ENCODE measurements at regions not wholly inside any gene's neighbourhood (a gene's known extent, or its start where the extent isn't known, plus 50 kb on each side); places are given as distances from the start of the nearest gene placed in this dataset.

DNA sequence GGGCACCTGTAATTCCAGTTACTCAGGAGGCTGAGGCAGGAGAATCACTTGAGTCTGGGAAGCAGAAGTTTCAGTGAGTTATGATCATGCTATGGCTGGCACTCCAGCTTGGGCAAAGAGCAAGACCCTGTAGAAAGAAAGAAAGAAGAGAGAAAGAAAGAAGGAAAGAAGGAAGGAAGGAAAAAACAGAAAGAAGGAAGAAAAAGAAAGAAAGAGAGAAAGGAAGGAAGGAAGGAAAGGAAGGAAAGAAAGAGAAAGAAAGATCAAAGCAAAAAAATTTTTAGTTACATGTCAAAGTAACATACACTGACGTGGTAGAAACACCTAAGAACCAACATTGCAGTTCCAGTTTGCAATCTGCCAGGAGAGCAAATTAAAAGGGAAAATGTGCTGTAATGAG, 73.8 kb upstream of the JCAD start:
- no peak for TF ChIP-seq EZH2phosphoT487 (IDR thresholded peaks at IDR 0.05; ENCODE audit: unreplicated experiment)
- TF ChIP-seq, protein P1, sequence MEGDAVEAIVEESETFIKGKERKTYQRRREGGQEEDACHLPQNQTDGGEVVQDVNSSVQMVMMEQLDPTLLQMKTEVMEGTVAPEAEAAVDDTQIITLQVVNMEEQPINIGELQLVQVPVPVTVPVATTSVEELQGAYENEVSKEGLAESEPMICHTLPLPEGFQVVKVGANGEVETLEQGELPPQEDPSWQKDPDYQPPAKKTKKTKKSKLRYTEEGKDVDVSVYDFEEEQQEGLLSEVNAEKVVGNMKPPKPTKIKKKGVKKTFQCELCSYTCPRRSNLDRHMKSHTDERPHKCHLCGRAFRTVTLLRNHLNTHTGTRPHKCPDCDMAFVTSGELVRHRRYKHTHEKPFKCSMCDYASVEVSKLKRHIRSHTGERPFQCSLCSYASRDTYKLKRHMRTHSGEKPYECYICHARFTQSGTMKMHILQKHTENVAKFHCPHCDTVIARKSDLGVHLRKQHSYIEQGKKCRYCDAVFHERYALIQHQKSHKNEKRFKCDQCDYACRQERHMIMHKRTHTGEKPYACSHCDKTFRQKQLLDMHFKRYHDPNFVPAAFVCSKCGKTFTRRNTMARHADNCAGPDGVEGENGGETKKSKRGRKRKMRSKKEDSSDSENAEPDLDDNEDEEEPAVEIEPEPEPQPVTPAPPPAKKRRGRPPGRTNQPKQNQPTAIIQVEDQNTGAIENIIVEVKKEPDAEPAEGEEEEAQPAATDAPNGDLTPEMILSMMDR (conservative IDR thresholded peaks at IDR 0.05; ENCODE audit: low read depth in 2 of 2): no peak
- no peak for TF ChIP-seq ZNF114 (CRISPR knock-in tag; IDR thresholded peaks at IDR 0.05)
- TF ChIP-seq, protein P2, sequence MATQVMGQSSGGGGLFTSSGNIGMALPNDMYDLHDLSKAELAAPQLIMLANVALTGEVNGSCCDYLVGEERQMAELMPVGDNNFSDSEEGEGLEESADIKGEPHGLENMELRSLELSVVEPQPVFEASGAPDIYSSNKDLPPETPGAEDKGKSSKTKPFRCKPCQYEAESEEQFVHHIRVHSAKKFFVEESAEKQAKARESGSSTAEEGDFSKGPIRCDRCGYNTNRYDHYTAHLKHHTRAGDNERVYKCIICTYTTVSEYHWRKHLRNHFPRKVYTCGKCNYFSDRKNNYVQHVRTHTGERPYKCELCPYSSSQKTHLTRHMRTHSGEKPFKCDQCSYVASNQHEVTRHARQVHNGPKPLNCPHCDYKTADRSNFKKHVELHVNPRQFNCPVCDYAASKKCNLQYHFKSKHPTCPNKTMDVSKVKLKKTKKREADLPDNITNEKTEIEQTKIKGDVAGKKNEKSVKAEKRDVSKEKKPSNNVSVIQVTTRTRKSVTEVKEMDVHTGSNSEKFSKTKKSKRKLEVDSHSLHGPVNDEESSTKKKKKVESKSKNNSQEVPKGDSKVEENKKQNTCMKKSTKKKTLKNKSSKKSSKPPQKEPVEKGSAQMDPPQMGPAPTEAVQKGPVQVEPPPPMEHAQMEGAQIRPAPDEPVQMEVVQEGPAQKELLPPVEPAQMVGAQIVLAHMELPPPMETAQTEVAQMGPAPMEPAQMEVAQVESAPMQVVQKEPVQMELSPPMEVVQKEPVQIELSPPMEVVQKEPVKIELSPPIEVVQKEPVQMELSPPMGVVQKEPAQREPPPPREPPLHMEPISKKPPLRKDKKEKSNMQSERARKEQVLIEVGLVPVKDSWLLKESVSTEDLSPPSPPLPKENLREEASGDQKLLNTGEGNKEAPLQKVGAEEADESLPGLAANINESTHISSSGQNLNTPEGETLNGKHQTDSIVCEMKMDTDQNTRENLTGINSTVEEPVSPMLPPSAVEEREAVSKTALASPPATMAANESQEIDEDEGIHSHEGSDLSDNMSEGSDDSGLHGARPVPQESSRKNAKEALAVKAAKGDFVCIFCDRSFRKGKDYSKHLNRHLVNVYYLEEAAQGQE (IDR thresholded peaks at IDR 0.05; ENCODE audit: unreplicated experiment): no peak

All from GM23338 (cell line).